ENCODE measurements at regions not wholly inside any gene's neighbourhood (a gene's known extent, or its start where the extent isn't known, plus 50 kb on each side); places are given as distances from the start of the nearest gene placed in this dataset.

- TF ChIP-seq, protein P1, sequence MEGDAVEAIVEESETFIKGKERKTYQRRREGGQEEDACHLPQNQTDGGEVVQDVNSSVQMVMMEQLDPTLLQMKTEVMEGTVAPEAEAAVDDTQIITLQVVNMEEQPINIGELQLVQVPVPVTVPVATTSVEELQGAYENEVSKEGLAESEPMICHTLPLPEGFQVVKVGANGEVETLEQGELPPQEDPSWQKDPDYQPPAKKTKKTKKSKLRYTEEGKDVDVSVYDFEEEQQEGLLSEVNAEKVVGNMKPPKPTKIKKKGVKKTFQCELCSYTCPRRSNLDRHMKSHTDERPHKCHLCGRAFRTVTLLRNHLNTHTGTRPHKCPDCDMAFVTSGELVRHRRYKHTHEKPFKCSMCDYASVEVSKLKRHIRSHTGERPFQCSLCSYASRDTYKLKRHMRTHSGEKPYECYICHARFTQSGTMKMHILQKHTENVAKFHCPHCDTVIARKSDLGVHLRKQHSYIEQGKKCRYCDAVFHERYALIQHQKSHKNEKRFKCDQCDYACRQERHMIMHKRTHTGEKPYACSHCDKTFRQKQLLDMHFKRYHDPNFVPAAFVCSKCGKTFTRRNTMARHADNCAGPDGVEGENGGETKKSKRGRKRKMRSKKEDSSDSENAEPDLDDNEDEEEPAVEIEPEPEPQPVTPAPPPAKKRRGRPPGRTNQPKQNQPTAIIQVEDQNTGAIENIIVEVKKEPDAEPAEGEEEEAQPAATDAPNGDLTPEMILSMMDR (IDR thresholded peaks at IDR 0.05; ENCODE audit: low read length) = no peak
- TF ChIP-seq EZH2 (optimal IDR thresholded peaks at IDR 0.05; ENCODE audit: low read depth, low read length) = no peak
- TF ChIP-seq EZH2phosphoT487 (IDR thresholded peaks at IDR 0.05; ENCODE audit: low read length) = no peak
Observed at GRCh38 chr4:181982437-181982836, 260.8 kb upstream of the TENM3 start.

Data from MM.1S (cell line).